Fibroblast of mammary gland (primary cell): ENCODE measurements at regions not wholly inside any gene's neighbourhood (a gene's known extent, or its start where the extent isn't known, plus 50 kb on each side); places are given as distances from the start of the nearest gene placed in this dataset.

Source experiments
- DNase-seq: peaks from one replicate; pipeline ENCODE4 v3.0.0-alpha.2; 2010; ENCODE audit warnings: low read depth
- H3K4me3 ChIP-seq: 2 replicates; pipeline ENCODE4 v1.5.1; 2011; ENCODE audit warnings: low read depth, mild to moderate bottlenecking, low read length, moderate library complexity; ENCODE audit not compliant: control insufficient read depth
- CTCF ChIP-seq: conservative IDR thresholded peaks from 2 replicates; pipeline ENCODE4 v1.5.1; 2011; ENCODE audit warnings: low read depth, low read length, inconsistent platforms; ENCODE audit not compliant: control insufficient read depth, insufficient read depth

GRCh38 chr9:108244686-108245085 is 611.1 kb downstream of the ACTL7B start:
- H3K4me3 ChIP-seq = no peak overlapping the region
- DNase-seq = no peak
- no peak for TF ChIP-seq CTCF

- DNase-seq = no peak
- H3K4me3 ChIP-seq = no peak overlapping the region
- no peak for TF ChIP-seq CTCF
Measured at GRCh38 chr9:108241384-108242073, 614.3 kb downstream of the ACTL7B start.

- DNase-seq = no peak
- no peak for TF ChIP-seq CTCF
- no peak overlapping the region for H3K4me3 ChIP-seq
Measured at GRCh38 chr9:108239696-108240321, 616.0 kb downstream of the ACTL7B start.

- H3K4me3 ChIP-seq = no peak overlapping the region
- DNase-seq = no peak
Measured at GRCh38 chr9:108235609-108236008, 620.2 kb downstream of the ACTL7B start.

GRCh38 chr9:108234811-108235210 is 621.0 kb downstream of the ACTL7B start:
- TF ChIP-seq CTCF = no peak
- H3K4me3 ChIP-seq = no peak overlapping the region
- no peak for DNase-seq

More at GRCh38 chr9:108235609-108236008, 620.2 kb downstream of the ACTL7B start:
- no peak for TF ChIP-seq CTCF

GRCh38 chr9:108225149-108225800 is 630.5 kb downstream of the ACTL7B start:
- DNase-seq = no peak

More at GRCh38 chr9:108225149-108225800, 630.5 kb downstream of the ACTL7B start:
- TF ChIP-seq CTCF = no peak
- no peak overlapping the region for H3K4me3 ChIP-seq
